OCI-LY7 (cell line): ENCODE measurements at regions not wholly inside any gene's neighbourhood (a gene's known extent, or its start where the extent isn't known, plus 50 kb on each side); places are given as distances from the start of the nearest gene placed in this dataset.

ENCODE experiments used
- BruUV-seq: library from RNA; stranded (reverse); fragments of 400-500 nt; replicated peaks from 2 replicates; lab custom pipeline; 2021; lab: Mats Ljungman, UMichigan
- CTCF ChIA-PET: fragments of 300-600 bp; sonication (Branson Sonifier 250); formaldehyde crosslinking; loops from one replicate; lab custom pipeline; 2022; ENCODE audit warnings: antibody characterized with exemption; ENCODE audit not compliant: unreplicated experiment; lab: Charles Lee
- POLR2A ChIA-PET: fragments of 300-600 bp; sonication (Branson Sonifier 250); formaldehyde crosslinking; loops from one replicate; lab custom pipeline; 2022; ENCODE audit warnings: antibody characterized with exemption; lab: Charles Lee
- DNase-seq: peaks from one replicate; pipeline ENCODE4 v3.0.0-alpha.2; 2015; ENCODE audit warnings: low spot score
- H2AFZ ChIP-seq: fragments of 200-600 bp; sonication (generic), shearing (Covaris generic); 2 replicates; pipeline ENCODE4 v1.6.1; 2014; ENCODE audit warnings: mild to moderate bottlenecking, antibody characterized with exemption, low read length, moderate library complexity
- H3K27ac ChIP-seq: fragments of 200-600 bp; sonication (generic); 2 replicates; pipeline ENCODE4 v1.5.1; 2014; ENCODE audit warnings: mixed run types, low read depth, mild to moderate bottlenecking, moderate library complexity, low read length, inconsistent platforms; ENCODE audit not compliant: poor library complexity, severe bottlenecking
- H3K36me3 ChIP-seq: fragments of 200-600 bp; sonication (generic); 2 replicates; pipeline ENCODE4 v1.6.1; 2014; ENCODE audit warnings: mild to moderate bottlenecking, antibody characterized with exemption, low read length, moderate library complexity, mixed read lengths; ENCODE audit not compliant: insufficient read depth
- H3K4me1 ChIP-seq: fragments of 200-600 bp; sonication (generic); 2 replicates; pipeline ENCODE4 v1.5.1; 2014; ENCODE audit warnings: mild to moderate bottlenecking, low read length; ENCODE audit not compliant: insufficient read depth, poor library complexity, severe bottlenecking
- H3K4me2 ChIP-seq: fragments of 200-600 bp; sonication (generic); 2 replicates; pipeline ENCODE4 v1.6.1; 2014; ENCODE audit warnings: mild to moderate bottlenecking, low read length
- H3K4me3 ChIP-seq: fragments of 200-600 bp; sonication (generic); 2 replicates; pipeline ENCODE4 v1.5.1; 2014; ENCODE audit warnings: mild to moderate bottlenecking, low read depth, low read length; ENCODE audit not compliant: poor library complexity, severe bottlenecking
- H3K79me2 ChIP-seq: fragments of 200-600 bp; sonication (generic); 2 replicates; pipeline ENCODE4 v1.6.1; 2016; ENCODE audit warnings: low read depth, mild to moderate bottlenecking, low read length, moderate library complexity, mixed read lengths; ENCODE audit not compliant: insufficient read depth
- H3K9me2 ChIP-seq: fragments of 200-600 bp; sonication (generic); 2 replicates; pipeline ENCODE4 v1.6.1; 2016; ENCODE audit warnings: mild to moderate bottlenecking, low read length, mixed read lengths; ENCODE audit not compliant: insufficient read depth
- H3K9me3 ChIP-seq: fragments of 200-600 bp; sonication (generic); 2 replicates; pipeline ENCODE4 v1.6.1; 2014; ENCODE audit warnings: mild to moderate bottlenecking, mixed run types, low read length, mixed read lengths
- H4K20me1 ChIP-seq: fragments of 200-600 bp; sonication (generic); 2 replicates; pipeline ENCODE4 v1.6.1; 2014; ENCODE audit warnings: mild to moderate bottlenecking, antibody characterized with exemption, low read length, moderate library complexity, mixed read lengths; ENCODE audit not compliant: insufficient read depth
- EZH2phosphoT487 ChIP-seq: fragments of 200-600 bp; sonication (generic); IDR thresholded peaks from 2 replicates; pipeline ENCODE4 v1.6.1; 2018; ENCODE audit warnings: low read depth, borderline replicate concordance, mild to moderate bottlenecking, mixed run types, antibody characterized with exemption, low read length, moderate library complexity, mixed read lengths
- intact Hi-C: fragments of 100-400 bp; cut with micrococcal nuclease; formaldehyde crosslinking; loops from one replicate; pipeline ENCODE4 v1.10.0; 2022; ENCODE audit not compliant: unreplicated experiment
- TF ChIP-seq, protein P1 (sequence below): fragments of 200-600 bp; sonication (generic); conservative IDR thresholded peaks from 2 replicates; pipeline ENCODE4 v1.5.1; 2014; ENCODE audit warnings: mild to moderate bottlenecking, antibody characterized with exemption, low read length, moderate library complexity, mixed read lengths

DNA sequence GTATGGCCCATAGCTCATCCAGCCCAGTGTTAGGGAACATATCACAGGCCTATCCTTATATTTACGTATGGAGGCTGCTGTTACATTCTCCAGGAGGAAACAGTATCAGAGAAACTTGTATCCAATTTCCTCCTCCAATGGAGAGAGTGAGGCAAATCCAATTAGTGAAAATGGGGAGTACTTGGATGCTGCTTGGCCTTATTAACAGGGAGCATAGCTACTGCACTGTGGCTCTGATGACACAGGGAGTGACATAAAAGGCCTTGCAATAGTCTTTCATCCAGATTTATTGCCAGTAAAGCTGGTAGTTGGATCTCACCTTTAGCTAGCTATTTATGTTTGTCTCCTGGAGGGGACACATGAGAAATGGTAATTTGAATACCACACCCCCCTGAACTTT, 313.2 kb upstream of the MTPN start:
- ChIA-PET POLR2A (interaction anchor here (0.5 to 1.5 kb wide), 11 partner anchors 12 to 417 kb away, joined by 3 to 6 read pairs (median 3); no protein-coding TSS in a partner anchor), CTCF (no interaction called here)
- H3K4me2 ChIP-seq, result no peak overlapping the region
- H3K27ac ChIP-seq, result no peak overlapping the region
- H3K4me3 ChIP-seq, result no peak overlapping the region
- peaks cover 44% of the 10 kb centered on the region for H3K4me1 ChIP-seq
- no peak for DNase-seq
- TF ChIP-seq, protein P1, sequence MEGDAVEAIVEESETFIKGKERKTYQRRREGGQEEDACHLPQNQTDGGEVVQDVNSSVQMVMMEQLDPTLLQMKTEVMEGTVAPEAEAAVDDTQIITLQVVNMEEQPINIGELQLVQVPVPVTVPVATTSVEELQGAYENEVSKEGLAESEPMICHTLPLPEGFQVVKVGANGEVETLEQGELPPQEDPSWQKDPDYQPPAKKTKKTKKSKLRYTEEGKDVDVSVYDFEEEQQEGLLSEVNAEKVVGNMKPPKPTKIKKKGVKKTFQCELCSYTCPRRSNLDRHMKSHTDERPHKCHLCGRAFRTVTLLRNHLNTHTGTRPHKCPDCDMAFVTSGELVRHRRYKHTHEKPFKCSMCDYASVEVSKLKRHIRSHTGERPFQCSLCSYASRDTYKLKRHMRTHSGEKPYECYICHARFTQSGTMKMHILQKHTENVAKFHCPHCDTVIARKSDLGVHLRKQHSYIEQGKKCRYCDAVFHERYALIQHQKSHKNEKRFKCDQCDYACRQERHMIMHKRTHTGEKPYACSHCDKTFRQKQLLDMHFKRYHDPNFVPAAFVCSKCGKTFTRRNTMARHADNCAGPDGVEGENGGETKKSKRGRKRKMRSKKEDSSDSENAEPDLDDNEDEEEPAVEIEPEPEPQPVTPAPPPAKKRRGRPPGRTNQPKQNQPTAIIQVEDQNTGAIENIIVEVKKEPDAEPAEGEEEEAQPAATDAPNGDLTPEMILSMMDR, result no peak
- TF ChIP-seq EZH2phosphoT487, result no peak
- no peak overlapping the region for H2AFZ ChIP-seq
- peaks cover 5% of the 10 kb centered on the region; the same call in 1 of the 2 replicates for H3K36me3 ChIP-seq
- H3K9me3 ChIP-seq, result peaks cover 11% of the 10 kb centered on the region; the same call in 1 of the 2 replicates
- H4K20me1 ChIP-seq, result no peaks in the 10 kb centered on the region
- intact Hi-C loops, result loop anchor here (5.0 kb wide), 3 partner anchors 318 to 488 kb away; no protein-coding TSS in a partner anchor
- H3K79me2 ChIP-seq, result no peaks in the 10 kb centered on the region
- BruUV-seq, result no TSS peak
- H3K9me2 ChIP-seq, result no peaks in the 10 kb centered on the region

DNA sequence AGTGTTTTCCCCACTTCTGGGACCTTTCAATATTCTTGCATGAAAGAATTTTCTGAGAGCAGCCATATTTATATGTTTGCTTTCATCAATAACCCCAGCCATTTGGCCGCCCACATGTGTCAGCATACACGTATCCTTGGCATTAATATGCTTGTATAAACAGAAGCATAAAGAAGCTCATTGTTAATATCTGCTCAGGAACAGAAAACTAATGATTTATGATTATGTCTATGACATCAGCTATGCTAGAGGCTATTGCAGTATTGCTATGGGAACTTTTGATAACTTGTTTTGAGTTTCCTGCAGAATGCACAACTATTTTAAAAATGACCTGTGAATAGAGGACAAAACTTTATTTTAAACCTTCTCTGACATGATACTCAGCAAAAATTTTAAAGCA, 300.9 kb upstream of the MTPN start:
- ChIA-PET POLR2A (interaction anchor here (0.6 to 1.7 kb wide), 7 partner anchors 11 to 26 kb away, joined by 3 to 7 read pairs (median 5); no protein-coding TSS in a partner anchor), CTCF (no interaction called here)
- no TSS peak for BruUV-seq
- H3K9me3 ChIP-seq, result no peaks in the 10 kb centered on the region
- no peak for TF ChIP-seq EZH2phosphoT487
- TF ChIP-seq, protein P1, result no peak
- intact Hi-C loops, result no loop called here
- no peak for DNase-seq
- no peak overlapping the region for H2AFZ ChIP-seq
- no peaks in the 10 kb centered on the region for H3K9me2 ChIP-seq
- no peaks in the 10 kb centered on the region for H3K4me1 ChIP-seq
- H3K36me3 ChIP-seq, result no peaks in the 10 kb centered on the region
- H3K27ac ChIP-seq, result no peak overlapping the region
- no peaks in the 10 kb centered on the region for H3K79me2 ChIP-seq
- no peaks in the 10 kb centered on the region for H4K20me1 ChIP-seq
- H3K4me2 ChIP-seq, result no peak overlapping the region
- no peak overlapping the region for H3K4me3 ChIP-seq

DNA sequence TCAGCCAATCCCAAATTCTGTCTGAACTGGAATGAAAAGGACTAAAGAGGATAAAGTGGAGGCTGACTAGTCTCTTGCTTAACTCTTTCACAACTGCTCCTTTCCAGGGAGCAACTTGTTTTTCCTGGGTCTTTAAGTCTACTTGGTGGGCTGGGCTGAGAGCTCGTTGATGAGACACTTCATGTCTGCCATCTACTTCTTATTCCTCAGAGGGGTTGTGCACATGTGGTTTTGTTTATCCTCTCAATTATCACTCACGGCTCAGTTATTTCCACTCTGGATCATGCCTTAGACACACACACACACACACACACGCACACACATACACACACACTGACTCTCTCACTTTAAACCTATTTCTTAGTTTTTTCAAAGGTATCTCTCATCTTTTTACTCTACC, 298.6 kb upstream of the MTPN start:
- ChIA-PET CTCF (no interaction called here), POLR2A (interaction anchor here (1.2 to 1.5 kb wide), 2 partner anchors 9 to 16 kb away, joined by 3 read pairs; no protein-coding TSS in a partner anchor)
- no peaks in the 10 kb centered on the region for H3K9me3 ChIP-seq
- no peaks in the 10 kb centered on the region for H3K4me1 ChIP-seq
- H3K9me2 ChIP-seq, result no peaks in the 10 kb centered on the region
- H3K27ac ChIP-seq, result no peak overlapping the region
- no peak for DNase-seq
- no peak overlapping the region for H2AFZ ChIP-seq
- no TSS peak for BruUV-seq
- intact Hi-C loops, result no loop called here
- H3K36me3 ChIP-seq, result no peaks in the 10 kb centered on the region
- no peaks in the 10 kb centered on the region for H4K20me1 ChIP-seq
- TF ChIP-seq, protein P1, result no peak
- no peak for TF ChIP-seq EZH2phosphoT487
- no peak overlapping the region for H3K4me2 ChIP-seq
- H3K79me2 ChIP-seq, result no peaks in the 10 kb centered on the region
- no peak overlapping the region for H3K4me3 ChIP-seq
